ENCODE measurements at regions not wholly inside any gene's neighbourhood (a gene's known extent, or its start where the extent isn't known, plus 50 kb on each side); places are given as distances from the start of the nearest gene placed in this dataset.
"Not testable (repeated sequence)": the region's sequence is repeated elsewhere in the genome, so short reads cannot be mapped to it uniquely, and the experiment has no call there.

- no peaks in the 10 kb centered on the region for H3K9me3 Mint-ChIP-seq
- H3K4me2 ChIP-seq: no peak overlapping the region
- no peak overlapping the region for H3K27ac Mint-ChIP-seq
- no peaks in the 10 kb centered on the region for H4K20me1 ChIP-seq (ENCODE audit: low read depth)
- H3K4me3 Mint-ChIP-seq: no peak overlapping the region
- H3F3A ChIP-seq (ENCODE audit: low read depth): no peaks in the 10 kb centered on the region
- H3K79me2 ChIP-seq (ENCODE audit: low read depth): no peaks in the 10 kb centered on the region
- H3K27ac ChIP-seq: no peak overlapping the region
- no peak overlapping the region for H2AFZ ChIP-seq (replicated peaks)
- H3K36me3 Mint-ChIP-seq: no peaks in the 10 kb centered on the region
- H3K9ac ChIP-seq: no peak overlapping the region
- no peaks in the 10 kb centered on the region for H3K4me1 Mint-ChIP-seq
- H3K36me3 ChIP-seq: no peaks in the 10 kb centered on the region
- H3K27me3 ChIP-seq: no peaks in the 10 kb centered on the region
- peaks cover 2% of the 10 kb centered on the region for H3K27me3 Mint-ChIP-seq (ENCODE audit: insufficient read depth, low read depth)
- DNase-seq (ENCODE audit: low spot score): no peak
- H3K9me3 ChIP-seq (ENCODE audit: low read depth): no peaks in the 10 kb centered on the region
- H3K4me3 ChIP-seq: no peak overlapping the region
- TF ChIP-seq EZH2 (IDR thresholded peaks at IDR 0.05) (no peak), CTCF (IDR thresholded peaks at IDR 0.05) (no peak), EZH2phosphoT487 (IDR thresholded peaks at IDR 0.05) (no peak)
- no peaks in the 10 kb centered on the region for H3K4me1 ChIP-seq
Observed at GRCh38 chr2:179373816-179374215, 109.2 kb upstream of the SESTD1 start.

- not testable (repeated sequence) for H3K9ac ChIP-seq; H3K27ac ChIP-seq; H3K27ac Mint-ChIP-seq; H3K4me1 Mint-ChIP-seq; H3K27me3 Mint-ChIP-seq (ENCODE audit: insufficient read depth, low read depth); H3K36me3 ChIP-seq; H3K4me2 ChIP-seq; H2AFZ ChIP-seq (replicated peaks); DNase-seq (ENCODE audit: low spot score); H3K9me3 Mint-ChIP-seq; H3K4me1 ChIP-seq; H3K9me3 ChIP-seq (ENCODE audit: low read depth); H3K27me3 ChIP-seq; H4K20me1 ChIP-seq (ENCODE audit: low read depth); H3F3A ChIP-seq (ENCODE audit: low read depth); H3K79me2 ChIP-seq (ENCODE audit: low read depth); H3K36me3 Mint-ChIP-seq; H3K4me3 Mint-ChIP-seq; H3K4me3 ChIP-seq
Observed at GRCh38 chr2:179365561-179365960, 100.9 kb upstream of the SESTD1 start.

- Histone ChIP-seq H3K9me3 (ENCODE audit: low read depth) (no peaks in the 10 kb centered on the region), H3K4me1 (no peaks in the 10 kb centered on the region), H3K9ac (no peak overlapping the region), H3K4me3 (no peak overlapping the region), H3K27ac (no peak overlapping the region), H3K4me2 (no peak overlapping the region), H3K36me3 (no peaks in the 10 kb centered on the region), H3F3A (ENCODE audit: low read depth) (no peaks in the 10 kb centered on the region), H4K20me1 (ENCODE audit: low read depth) (no peaks in the 10 kb centered on the region), H2AFZ (replicated peaks) (no peak overlapping the region), H3K27me3 (no peaks in the 10 kb centered on the region), H3K79me2 (ENCODE audit: low read depth) (no peaks in the 10 kb centered on the region)
- Mint-ChIP-seq H3K4me3 (no peak overlapping the region), H3K4me1 (no peaks in the 10 kb centered on the region), H3K36me3 (peaks cover under 1% of the 10 kb centered on the region), H3K9me3 (no peaks in the 10 kb centered on the region), H3K27ac (no peak overlapping the region), H3K27me3 (ENCODE audit: insufficient read depth, low read depth) (no peaks in the 10 kb centered on the region)
- no peak for DNase-seq (ENCODE audit: low spot score)
- TF ChIP-seq CTCF (IDR thresholded peaks at IDR 0.05) (no peak), EZH2 (IDR thresholded peaks at IDR 0.05) (no peak), EZH2phosphoT487 (IDR thresholded peaks at IDR 0.05) (no peak)
Observed at GRCh38 chr2:179355881-179356280, 91.2 kb upstream of the SESTD1 start.

- no peak overlapping the region for H3K4me3 Mint-ChIP-seq
- H3K36me3 ChIP-seq: no peaks in the 10 kb centered on the region
- H3K27ac ChIP-seq: no peak overlapping the region
- H3F3A ChIP-seq (ENCODE audit: low read depth): no peaks in the 10 kb centered on the region
- H2AFZ ChIP-seq (replicated peaks): no peak overlapping the region
- H3K4me1 ChIP-seq: no peaks in the 10 kb centered on the region
- no peak overlapping the region for H3K4me2 ChIP-seq
- no peaks in the 10 kb centered on the region for H3K9me3 Mint-ChIP-seq
- H3K4me1 Mint-ChIP-seq: no peaks in the 10 kb centered on the region
- no peak for DNase-seq (ENCODE audit: low spot score)
- H3K27ac Mint-ChIP-seq: no peak overlapping the region
- peaks cover 1% of the 10 kb centered on the region for H3K36me3 Mint-ChIP-seq
- H3K27me3 Mint-ChIP-seq (ENCODE audit: insufficient read depth, low read depth): no peaks in the 10 kb centered on the region
- H3K9me3 ChIP-seq (ENCODE audit: low read depth): no peaks in the 10 kb centered on the region
- no peaks in the 10 kb centered on the region for H4K20me1 ChIP-seq (ENCODE audit: low read depth)
- no peaks in the 10 kb centered on the region for H3K27me3 ChIP-seq
- H3K79me2 ChIP-seq (ENCODE audit: low read depth): no peaks in the 10 kb centered on the region
- H3K4me3 ChIP-seq: no peak overlapping the region
- no peak overlapping the region for H3K9ac ChIP-seq
- TF ChIP-seq EZH2 (IDR thresholded peaks at IDR 0.05): no peak
- TF ChIP-seq CTCF (IDR thresholded peaks at IDR 0.05): peak; percentile 36
Observed at GRCh38 chr2:179354739-179355537, 90.3 kb upstream of the SESTD1 start.

Measured in neural progenitor cell (in vitro differentiated cells).